ENCODE measurements at regions not wholly inside any gene's neighbourhood (a gene's known extent, or its start where the extent isn't known, plus 50 kb on each side); places are given as distances from the start of the nearest gene placed in this dataset.

DNA sequence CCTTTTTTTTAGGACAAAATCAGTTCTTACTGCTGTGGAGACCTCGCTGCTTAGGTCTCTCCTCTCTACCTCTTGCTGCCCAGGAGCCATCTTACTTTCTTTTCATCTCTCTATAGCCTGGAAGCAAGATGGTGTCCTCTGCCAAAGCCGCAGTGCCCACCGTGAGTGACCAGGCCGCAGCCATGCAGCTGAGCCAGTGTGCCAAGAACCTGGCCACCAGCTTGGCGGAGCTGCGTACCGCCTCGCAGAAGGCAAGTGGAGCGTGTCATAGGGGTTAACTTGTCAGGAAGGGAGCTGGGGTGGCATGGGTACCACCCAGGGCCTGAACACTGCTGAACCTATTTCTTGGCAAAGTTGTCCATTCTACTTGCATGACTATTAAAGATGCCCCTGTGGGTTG lies 320.3 kb upstream of the TPM1 start:
- DNase-seq = no peak

DNA sequence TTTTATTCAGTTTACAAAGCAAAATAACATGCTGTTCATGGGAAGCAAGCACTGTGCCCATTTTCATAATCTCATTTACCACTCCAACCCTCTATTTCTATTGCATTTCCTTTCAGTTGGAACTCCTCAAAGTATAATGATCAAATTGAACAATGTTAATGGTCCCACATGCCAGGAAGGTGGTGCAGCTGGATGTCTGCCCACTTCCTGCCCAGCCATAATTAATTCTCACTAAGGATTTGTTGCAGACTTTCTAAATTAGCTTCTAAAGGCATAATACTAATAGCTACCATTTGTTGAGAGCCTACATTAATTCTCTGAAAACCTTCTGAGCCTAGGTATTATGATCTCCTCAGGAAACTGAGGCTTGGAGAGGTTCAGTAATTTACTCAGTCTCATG lies 316.1 kb upstream of the TPM1 start:
- DNase-seq = no peak

DNA sequence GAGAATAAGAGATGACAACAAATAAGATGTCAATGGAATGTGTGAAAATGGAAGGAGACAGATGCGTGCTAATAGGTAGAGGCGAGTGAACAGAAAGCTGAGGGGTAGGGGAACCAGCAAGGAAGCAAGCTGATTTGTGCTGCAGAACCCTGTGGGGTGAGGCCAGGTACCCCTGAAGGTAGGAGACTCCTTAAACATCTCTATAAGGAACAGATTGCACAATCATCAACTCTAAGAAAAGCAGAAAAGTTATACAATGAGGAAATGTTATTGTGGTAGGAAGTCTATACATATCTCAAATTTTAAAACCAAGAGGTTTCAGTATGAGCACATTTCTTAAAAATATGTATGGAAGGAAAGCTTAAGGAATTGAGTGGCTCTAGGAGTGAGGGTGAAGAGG lies 315.0 kb upstream of the TPM1 start:
- DNase-seq = no peak

DNA sequence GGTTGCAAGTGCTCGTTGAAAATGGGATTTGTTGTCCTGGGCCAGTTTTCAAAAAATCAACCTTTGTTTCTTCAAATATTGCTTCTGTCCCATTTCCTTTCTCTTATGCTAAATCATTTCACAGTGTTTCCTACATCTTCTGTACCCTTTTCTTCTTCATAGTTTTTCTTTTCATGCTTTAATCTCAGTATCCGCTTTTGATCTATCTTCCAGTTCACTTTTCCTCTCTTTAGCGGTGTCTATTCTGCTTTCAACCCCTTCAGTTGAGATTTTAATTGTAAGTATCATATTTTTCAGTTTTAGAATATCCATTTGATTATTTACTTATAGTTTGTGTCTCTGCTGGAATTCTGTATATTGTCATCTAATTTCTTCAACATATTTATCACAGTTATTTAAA lies 311.7 kb upstream of the TPM1 start:
- no peak for DNase-seq

DNA sequence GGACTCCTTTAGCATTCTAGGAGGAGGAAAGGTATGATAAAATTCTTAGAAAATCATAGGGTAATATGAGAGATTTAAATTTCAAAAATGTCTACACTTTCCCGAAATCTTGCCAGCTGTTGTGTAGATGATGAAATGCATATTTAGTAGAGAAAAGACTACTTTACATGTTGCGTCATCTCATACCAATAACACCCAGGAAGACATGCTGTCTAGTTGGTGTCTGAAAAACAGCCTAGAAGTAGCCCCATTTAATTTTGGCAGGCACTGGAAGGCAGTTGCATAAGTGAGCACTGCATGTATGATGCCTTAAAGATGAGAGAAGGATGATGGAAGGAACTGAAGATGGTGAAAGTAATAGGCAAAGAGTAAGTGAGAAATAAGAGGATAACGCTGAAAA lies 310.5 kb upstream of the TPM1 start:
- no peak for DNase-seq

DNA sequence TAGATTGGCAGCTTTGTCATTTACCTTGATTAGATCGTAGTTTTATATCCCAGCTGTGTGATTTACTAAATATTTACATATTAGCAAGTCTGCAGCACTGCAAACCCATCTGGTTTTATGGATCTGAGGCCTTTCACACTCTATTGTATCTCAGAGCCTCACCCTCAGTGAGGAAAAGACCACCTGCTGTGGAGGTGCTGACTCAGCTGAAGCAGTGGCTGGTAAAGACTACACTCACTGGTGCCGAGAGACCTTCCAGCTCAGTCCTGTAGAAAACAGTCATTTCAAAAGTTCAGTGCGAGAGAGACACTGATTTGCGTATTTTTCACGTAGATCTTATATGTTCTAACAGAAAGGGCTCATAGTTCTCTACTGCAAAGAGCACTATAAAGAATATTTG lies 307.8 kb upstream of the TPM1 start:
- DNase-seq = no peak

DNA sequence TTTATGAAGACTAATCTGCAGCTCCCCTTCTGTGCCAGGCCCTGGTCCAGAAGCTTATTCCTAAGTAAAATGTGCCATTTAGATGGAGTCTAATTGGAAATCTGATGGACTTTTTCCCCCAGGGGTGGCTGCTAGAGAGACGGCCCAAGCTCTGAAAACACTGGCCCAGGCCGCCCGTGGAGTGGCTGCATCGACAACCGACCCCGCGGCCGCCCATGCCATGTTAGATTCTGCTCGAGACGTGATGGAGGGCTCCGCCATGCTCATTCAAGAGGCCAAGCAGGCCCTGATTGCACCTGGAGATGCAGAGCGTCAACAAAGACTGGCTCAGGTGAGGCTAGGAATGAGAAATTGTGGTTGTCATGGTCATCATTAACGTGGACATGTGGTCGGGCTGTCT lies 305.8 kb upstream of the TPM1 start:
- DNase-seq = no peak

DNA sequence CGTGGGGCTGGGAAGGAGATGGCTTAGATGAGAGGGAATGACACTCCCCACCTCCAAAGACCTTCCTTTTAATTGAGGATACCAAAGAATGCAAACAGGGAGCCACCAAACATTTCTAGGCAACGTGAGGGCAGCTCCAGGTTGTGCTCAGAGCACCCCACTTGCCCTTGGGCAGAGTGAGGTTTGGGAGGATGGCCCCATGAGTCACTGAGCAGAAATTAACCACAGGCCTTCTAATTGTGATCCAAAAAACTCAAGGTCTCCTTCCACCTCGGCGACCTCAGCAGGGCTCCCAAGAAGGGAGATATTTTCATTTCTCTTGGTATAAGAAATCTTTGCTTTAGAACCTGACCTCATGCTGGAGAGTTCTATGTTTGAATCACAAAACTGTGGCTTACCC lies 305.0 kb upstream of the TPM1 start:
- DNase-seq = no peak

DNA sequence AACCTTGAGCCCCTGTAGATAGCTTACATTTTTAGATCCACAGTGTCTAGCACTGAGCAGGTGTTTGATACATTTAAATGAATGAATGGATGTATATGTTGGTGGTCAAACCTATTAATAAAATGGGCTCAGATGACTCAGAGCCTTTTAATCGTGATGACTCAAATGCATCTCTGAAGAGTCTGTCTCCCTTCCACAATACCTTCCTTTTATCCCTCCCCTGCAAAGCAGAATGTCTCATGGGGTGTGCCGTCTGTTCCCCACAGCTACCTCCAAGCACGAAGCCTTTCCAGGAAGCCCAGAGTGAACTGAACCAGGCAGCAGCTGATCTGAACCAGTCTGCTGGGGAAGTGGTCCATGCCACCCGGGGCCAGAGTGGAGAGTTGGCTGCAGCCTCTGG lies 303.5 kb upstream of the TPM1 start:
- DNase-seq = no peak

DNA sequence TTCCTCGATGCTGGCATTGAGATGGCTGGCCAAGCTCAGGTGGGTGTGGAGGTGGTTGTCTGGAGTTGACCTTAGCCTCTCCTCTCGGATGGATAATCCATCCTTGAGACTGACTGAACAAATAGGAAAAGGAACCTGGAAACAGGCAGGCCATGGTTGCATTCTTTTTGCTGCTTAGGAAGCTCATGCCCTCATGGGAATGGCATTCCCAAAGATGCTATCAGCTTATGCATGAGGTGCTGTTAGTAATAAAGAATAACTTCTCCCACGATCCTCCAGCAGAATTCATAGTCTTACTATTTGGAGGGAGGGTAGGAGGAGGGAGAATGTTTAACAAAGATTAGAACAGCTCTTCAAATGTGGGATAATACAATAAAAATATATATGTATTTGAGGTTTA lies 303.0 kb upstream of the TPM1 start:
- no peak for DNase-seq

DNA sequence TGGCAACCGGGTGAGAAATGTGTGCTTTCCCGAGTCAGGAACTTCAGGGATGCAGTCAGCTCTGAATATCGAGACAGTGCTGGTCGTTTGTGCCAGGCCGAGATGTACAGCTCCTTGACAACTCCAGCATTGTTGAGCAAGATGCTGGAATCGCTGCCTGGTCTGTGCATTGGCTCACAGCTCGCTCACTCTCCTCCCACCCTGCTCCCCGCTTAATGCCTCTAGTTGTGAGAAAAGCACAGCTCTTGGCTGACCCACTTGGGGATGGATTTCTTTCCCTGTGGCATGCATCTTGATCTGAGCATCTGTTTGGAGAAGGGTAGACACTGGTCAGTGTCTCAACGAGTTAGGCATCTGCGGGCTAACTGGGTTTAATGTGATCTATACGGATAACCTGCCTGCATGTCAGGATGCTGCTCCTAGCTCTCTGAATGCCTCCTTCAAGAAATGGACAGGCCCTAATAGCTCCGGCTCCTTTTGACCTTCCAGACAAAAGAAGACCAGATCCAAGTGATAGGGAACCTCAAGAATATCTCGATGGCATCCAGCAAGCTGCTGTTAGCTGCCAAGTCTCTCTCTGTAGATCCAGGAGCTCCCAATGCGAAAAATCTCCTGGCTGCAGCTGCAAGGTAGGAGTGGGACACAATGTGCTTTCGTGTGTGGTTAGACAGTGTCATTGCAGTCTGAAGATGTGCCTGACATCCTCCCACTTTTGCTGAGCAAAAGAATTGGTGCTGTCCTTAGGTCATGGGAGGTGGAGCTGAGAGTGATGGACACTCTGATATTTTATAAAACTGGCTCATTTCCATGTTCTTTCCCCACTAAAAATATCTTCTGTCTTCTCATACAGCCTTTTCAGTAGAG lies 302.2 kb upstream of the TPM1 start:
- DNase-seq = no peak

DNA sequence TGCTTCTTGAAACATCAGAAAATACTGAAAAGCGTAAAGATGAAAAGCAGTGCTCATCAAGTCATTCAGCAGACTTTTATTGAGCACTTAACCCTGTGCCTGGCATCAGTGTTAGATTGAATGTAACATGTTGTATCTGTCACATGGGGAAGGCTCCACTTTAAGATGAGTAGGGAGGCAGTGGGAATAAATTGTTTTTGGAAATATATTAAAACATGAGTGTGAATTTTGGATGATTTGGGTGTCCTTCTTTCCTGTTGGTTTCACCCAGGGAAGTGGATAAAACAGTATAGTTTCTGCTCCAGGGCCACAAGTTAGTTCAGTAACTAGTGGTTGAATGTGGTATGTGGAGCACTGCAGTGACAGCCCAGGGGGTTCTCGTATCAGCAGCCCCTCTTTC lies 301.4 kb upstream of the TPM1 start:
- DNase-seq = no peak

DNA sequence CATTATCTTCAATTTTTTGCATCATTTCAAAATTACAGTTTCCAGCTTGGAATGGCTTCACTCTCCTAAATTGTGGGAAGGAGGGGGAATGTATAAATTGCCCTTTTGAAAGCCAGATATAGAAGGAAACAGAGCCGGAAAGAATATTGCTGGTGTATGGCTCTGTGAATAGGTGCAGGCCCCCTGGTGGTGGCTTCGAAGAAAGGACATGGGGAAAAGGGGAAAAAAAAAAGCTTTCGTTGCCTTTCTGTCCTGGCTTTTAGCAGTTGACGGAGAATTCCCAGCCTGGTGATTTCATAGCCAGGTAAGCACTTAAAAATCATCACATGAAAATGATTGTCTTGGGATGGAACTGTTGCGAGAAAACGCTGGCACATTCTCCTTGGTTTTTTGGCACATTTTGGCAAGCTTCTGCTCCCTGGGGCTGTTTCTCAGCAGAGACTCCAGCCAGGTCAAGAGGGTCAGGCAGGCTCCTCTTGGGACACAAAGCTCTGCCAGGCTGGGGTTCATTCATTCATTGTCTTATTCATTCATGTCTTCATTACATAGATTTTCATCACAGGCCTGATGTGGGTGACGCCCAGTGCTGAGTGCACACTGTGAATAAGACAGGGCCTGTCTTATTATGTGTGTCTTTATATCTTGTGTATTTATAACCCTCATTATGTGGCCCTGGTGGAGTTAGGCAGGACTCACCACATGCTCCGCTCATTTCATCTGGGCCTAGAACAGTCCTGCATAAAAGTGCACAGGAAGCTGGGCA lies 300.0 kb upstream of the TPM1 start:
- DNase-seq = peak; percentile 81

DNA sequence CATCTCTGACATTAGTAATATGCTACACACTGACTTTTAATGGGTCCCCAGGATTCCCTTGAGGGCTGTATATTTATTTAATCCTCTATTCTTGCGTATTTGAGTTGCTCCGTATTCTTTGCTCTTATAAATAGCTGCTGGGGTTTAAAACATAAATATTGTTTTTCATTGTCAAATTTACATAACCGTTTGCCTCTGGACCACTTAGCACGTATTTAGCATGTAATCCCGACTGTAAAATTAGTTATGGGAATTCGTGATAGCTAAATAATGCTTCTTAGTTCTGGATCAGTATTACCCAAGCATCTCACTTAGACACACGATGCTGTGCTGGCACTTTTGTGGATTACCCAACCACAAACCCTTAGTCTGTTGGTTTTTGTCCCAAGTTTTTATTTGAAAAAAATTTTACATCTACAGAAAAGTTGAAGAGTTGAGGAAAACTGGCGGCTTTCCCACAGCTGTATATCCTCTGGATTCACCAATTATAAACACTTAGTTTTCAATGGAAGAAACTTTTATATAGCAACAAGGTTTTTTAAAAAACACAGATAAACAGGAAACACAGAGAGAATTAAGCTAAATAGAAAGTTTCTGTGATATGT lies 296.8 kb upstream of the TPM1 start:
- DNase-seq = no peak

DNA sequence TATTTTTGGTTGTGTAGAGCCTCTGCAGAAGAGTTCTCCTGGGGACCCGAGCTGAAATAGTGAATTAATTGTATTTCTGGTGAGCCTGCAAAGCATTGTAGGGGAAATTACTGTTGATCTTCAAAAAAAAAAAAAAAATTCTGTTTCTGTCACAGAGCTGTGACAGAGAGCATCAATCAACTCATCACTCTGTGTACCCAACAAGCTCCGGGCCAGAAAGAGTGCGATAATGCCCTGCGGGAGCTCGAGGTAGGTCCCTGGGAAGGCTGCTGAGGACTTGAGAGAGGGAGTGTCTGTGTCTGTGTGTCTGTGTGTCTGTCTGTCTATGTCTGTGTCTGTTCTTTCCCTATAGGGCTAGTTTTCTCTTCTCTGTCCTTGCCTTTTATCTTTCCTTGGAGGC lies 294.4 kb upstream of the TPM1 start:
- no peak for DNase-seq

DNA sequence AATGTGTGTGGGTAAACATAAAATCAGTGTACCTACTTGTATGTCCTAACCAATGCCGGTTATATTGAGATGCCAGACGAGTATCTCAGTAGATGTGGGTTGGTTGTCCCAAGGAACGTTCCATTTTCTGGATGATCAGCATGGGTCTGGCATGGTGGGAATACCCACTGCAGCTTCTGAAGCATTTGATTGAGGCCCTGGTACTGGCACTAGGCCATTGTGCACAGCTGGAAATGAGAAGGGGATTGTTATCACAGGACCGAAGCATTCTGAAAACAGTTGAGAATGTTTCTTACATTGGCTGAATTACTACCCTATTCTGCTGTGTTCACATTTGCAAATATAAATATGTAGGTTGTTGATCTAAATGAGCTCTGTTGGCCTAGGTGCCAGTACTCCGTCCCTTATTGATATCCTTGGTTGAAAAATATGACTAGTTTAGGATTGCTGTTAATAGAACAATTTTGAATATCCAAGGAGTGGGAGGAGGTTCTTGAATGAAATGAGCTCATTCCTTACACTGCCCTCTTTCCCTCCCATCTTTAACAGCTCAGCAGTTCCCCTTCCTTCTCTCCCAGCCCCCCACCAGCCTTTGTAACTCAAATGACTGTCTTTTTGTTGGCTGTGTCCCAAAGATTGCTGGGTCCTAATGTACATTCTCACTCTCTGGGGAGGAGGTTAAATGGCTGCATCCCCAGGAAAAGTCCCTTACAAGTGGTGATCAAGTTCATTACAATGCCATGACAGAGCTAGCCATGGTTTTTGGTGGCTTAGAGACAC lies 293.3 kb upstream of the TPM1 start:
- no peak for DNase-seq

DNA sequence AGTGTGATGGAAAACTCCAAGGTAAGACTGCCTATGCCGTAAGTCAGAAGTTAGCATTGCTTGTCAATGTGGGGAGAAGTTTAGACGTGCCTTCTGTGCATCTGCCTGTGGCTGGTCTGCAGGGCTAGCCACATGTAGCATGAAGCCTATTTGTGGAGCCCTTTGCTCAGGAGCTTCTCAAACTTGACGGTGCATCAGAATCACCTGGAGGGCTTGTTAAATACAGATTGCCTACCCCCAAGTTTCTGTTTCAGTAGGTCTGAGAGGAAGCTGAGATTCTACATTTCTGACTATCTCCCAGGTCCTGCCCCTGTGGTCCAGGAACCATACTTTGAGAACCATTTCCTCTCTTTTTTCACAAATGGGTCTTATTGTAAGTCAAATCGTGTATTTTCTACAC lies 292.1 kb upstream of the TPM1 start:
- DNase-seq = no peak

DNA sequence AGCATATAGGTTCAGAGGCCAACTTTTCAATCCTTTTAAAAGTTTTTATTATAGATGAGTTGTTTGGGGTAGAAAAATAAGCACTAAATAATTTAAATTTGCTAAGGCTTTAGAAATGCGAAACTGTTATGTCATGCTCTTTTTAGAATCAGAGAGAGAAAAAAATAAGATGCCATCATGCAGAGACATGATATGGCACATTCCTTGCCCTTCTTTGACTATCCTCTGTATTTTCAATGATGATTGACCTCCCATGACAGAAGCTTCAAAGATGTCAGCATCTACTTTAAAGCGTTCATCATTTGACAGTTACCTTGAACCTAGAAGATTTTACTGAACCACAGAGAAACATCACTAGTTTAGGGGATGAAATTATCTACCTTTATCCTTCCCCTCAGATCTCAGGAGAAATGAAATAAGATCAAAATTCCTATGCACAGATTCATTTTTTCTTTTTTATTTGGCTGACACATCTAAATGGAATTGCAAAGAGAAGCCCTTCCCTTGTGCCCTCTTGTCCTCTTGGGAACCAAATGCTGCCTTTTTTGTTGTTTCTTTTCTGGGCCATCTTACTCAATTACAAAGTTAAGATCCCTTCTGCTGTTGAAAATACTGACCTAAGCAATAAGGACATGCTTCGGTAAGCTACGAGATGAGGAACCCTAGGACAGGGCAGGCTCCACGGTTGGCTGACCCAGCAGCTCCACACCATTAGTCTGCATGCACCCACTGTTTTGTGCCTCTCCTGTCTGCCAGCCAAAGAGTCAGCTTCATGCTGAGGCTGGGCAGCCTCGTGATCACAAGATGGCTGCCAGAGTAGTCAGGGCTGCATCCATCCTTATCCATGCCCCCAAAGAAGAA lies 289.7 kb upstream of the TPM1 start:
- no peak for DNase-seq

DNA sequence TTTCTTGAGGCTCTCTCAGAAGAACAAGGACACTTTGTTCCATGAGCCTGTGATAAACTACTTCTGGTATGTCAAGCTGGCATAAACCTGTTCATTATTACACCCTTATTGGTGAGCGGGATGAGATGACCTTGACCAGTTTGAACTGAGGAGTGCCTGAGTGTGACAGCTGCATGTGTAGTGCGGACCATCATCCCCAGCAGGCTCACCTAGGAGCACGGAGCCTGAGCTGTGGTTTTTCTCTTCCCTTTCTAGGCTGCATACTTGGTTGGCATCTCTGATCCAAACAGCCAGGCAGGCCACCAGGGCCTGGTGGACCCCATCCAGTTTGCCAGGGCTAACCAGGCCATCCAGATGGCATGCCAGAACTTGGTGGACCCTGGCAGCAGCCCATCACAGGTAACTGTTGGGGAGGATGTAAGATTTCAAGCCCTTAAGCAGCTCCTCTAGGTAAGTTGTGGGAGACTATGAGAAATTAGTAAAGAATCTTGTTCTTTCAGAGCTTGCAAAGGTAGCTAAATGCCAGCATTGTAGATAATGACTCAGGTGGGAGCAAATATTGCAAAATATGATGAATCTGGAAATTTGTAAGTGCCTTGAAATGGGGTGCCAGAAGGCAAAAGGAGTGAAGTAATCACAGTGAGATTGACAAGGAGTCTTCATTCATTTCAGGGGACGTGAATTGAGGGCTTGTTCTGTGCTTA lies 288.9 kb upstream of the TPM1 start:
- DNase-seq = no peak

DNA sequence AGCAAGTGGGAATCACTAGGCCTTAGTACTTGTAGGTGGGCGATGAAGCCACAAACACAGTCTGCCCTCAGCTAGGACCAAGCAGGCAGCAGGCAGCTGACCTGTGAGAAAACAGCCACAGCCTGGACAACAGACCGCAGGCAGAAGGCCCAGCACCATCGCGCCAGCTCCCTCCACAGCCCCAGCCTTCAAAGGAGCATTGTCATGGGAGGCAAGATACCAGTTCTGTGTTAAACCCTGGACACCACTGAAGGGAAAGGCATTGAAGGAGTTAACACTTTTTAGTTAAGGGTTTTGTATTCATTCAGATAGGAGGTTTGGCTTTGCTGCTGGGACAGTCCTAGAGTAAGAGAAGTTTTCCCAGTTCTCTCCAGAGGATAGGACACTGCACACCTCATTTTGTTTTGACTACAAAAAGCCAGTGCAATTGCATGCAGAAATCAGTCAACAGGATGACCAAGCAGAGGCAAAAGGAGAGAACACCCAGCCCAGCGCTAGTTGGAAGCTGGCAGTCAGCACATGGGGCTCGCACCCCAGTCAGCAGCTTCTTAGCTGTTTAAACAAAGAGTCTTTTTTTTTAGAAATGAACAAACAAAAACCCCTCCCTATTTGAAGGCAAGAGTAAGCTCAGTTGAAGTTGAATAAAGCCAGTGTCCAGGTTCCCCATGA lies 286.1 kb upstream of the TPM1 start:
- DNase-seq = no peak

DNA sequence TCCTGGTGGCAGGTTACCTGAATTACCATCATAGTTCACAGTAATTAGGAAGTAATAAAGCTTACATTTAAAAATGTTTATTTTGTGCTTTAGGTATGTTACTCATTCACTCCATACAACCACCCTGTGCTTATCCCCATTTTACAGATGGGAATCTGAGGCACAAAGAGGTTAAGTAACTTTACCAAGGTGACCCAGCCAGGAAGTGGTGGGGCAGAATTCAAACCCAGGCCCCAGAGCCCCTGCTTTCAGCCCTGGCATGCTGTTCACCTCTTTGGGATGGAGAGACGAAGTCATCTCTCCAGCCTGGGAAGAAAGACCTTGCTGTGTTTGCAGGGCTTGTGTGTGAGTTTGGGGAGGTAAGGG lies 285.6 kb upstream of the TPM1 start:
- DNase-seq = no peak
